ENCODE measurements at regions not wholly inside any gene's neighbourhood (a gene's known extent, or its start where the extent isn't known, plus 50 kb on each side); places are given as distances from the start of the nearest gene placed in this dataset.

GRCh38 chr10:44063686-44064085, 321.2 kb downstream of the CXCL12 start:
- TF ChIP-seq POLR2A (IDR thresholded peaks at IDR 0.05; ENCODE audit: low read length), result no peak
- TF ChIP-seq GATA1 (IDR thresholded peaks at IDR 0.05; ENCODE audit: low read depth, low read length), result no peak
